IMR-90 (cell line): ENCODE measurements at regions not wholly inside any gene's neighbourhood (a gene's known extent, or its start where the extent isn't known, plus 50 kb on each side); places are given as distances from the start of the nearest gene placed in this dataset.

Experiments used
- ATAC-seq: fragments of 200-7000 bp; cut with Tn5 transposase; 2 replicates; pipeline ENCODE4 v1.9.1; 2020; ENCODE audit warnings: low read depth, mild to moderate bottlenecking, moderate library complexity
- BruUV-seq: library from RNA; stranded (reverse); fragments of 400-500 nt; replicated peaks from 2 replicates; lab custom pipeline; 2021; lab: Mats Ljungman, UMichigan
- CTCF ChIA-PET: fragments of 300-600 bp; formaldehyde crosslinking; extraction: SDS; loops from one replicate; lab custom pipeline; 2021; ENCODE audit warnings: antibody characterized with exemption; lab: Yijun Ruan, JAX
- POLR2A ChIA-PET: fragments of 300-600 bp; sonication (Branson Sonifier 250); formaldehyde crosslinking; loops from one replicate; lab custom pipeline; 2022; ENCODE audit warnings: antibody characterized with exemption; ENCODE audit not compliant: unreplicated experiment; lab: Charles Lee
- DNase-seq: peaks from one replicate; pipeline ENCODE4 v3.0.0; 2013
- H2AFZ ChIP-seq: replicated peaks from 2 replicates; pipeline ENCODE3; 2013; ENCODE audit warnings: low read length, mild to moderate bottlenecking; ENCODE audit not compliant: poor library complexity
- H2AK5ac ChIP-seq: 2 replicates; pipeline ENCODE4 v1.6.1; 2013; ENCODE audit warnings: low read depth, low read length, inconsistent platforms
- H2AK9ac ChIP-seq: replicated peaks from 2 replicates; pipeline ENCODE3; 2013; ENCODE audit warnings: mild to moderate bottlenecking, low read depth, low read length, moderate library complexity; ENCODE audit not compliant: poor library complexity
- H2BK120ac ChIP-seq: 2 replicates; pipeline ENCODE4 v1.6.1; 2013; ENCODE audit warnings: low read depth, low read length, inconsistent platforms
- H2BK15ac ChIP-seq: 3 replicates; pipeline ENCODE4 v1.6.1; 2013; ENCODE audit warnings: low read depth, low read length, inconsistent platforms
- H2BK20ac ChIP-seq: 2 replicates; pipeline ENCODE4 v1.6.1; 2013; ENCODE audit warnings: low read depth, mild to moderate bottlenecking, inconsistent platforms, low read length, moderate library complexity
- H2BK5ac ChIP-seq: 2 replicates; pipeline ENCODE4 v1.6.1; 2013; ENCODE audit warnings: mild to moderate bottlenecking, low read depth, low read length, inconsistent platforms; ENCODE audit not compliant: poor library complexity, severe bottlenecking
- H3K14ac ChIP-seq: replicated peaks from 2 replicates; pipeline ENCODE4 v1.6.1; 2013; ENCODE audit warnings: low read depth, low read length, inconsistent platforms
- H3K18ac ChIP-seq: 2 replicates; pipeline ENCODE4 v1.6.1; 2013; ENCODE audit warnings: low read depth, low read length, control low read depth
- H3K23ac ChIP-seq: 2 replicates; pipeline ENCODE4 v1.6.1; 2013; ENCODE audit warnings: low read depth, low read length, inconsistent platforms
- H3K27ac ChIP-seq: 2 replicates; pipeline ENCODE4 v1.5.1; 2013; ENCODE audit warnings: mild to moderate bottlenecking, control low read depth, low read length; ENCODE audit not compliant: insufficient read depth
- H3K27me3 ChIP-seq: 2 replicates; pipeline ENCODE4 v1.6.1; 2013; ENCODE audit warnings: low read length; ENCODE audit not compliant: control insufficient read depth, insufficient read depth
- H3K36me3 ChIP-seq: 2 replicates; pipeline ENCODE4 v1.6.1; 2013; ENCODE audit warnings: low read length, mixed read lengths; ENCODE audit not compliant: control insufficient read depth, insufficient read depth
- H3K4ac ChIP-seq: 2 replicates; pipeline ENCODE4 v1.6.1; 2013; ENCODE audit warnings: low read depth, low read length, inconsistent platforms
- H3K4me1 ChIP-seq: 2 replicates; pipeline ENCODE4 v1.6.1; 2013; ENCODE audit warnings: low read length, mixed read lengths; ENCODE audit not compliant: control insufficient read depth, insufficient read depth
- H3K4me2 ChIP-seq: 2 replicates; pipeline ENCODE4 v1.6.1; 2013; ENCODE audit warnings: low read depth, mild to moderate bottlenecking, control low read depth, low read length, moderate library complexity
- H3K4me3 ChIP-seq: 2 replicates; pipeline ENCODE4 v1.5.1; 2013; ENCODE audit warnings: low read depth, mild to moderate bottlenecking, control low read depth, low read length, moderate library complexity; ENCODE audit not compliant: insufficient read depth
- H3K56ac ChIP-seq: 2 replicates; pipeline ENCODE4 v1.6.1; 2013; ENCODE audit warnings: low read length, inconsistent platforms; ENCODE audit not compliant: insufficient read depth; ENCODE audit errors: extremely low read depth
- H3K79me1 ChIP-seq, 2 experiments: 2 replicates each; pipeline ENCODE4 v1.6.1; 2013; ENCODE audit warnings: low read length in 2 of 2, inconsistent platforms in 1 of 2, low read depth in 1 of 2
- H3K9ac ChIP-seq: 2 replicates; pipeline ENCODE4 v1.6.1; 2013; ENCODE audit warnings: low read depth, low read length, control low read depth
- H3K9me1 ChIP-seq: 2 replicates; pipeline ENCODE4 v1.6.1; 2013; ENCODE audit warnings: low read length, inconsistent platforms; ENCODE audit not compliant: insufficient read depth
- H3K9me3 ChIP-seq: 2 replicates; pipeline ENCODE4 v1.6.1; 2013; ENCODE audit warnings: low read length; ENCODE audit not compliant: control insufficient read depth, insufficient read depth
- H4K20me1 ChIP-seq: 2 replicates; pipeline ENCODE4 v1.6.1; 2013; ENCODE audit warnings: low read length, inconsistent platforms; ENCODE audit not compliant: insufficient read depth
- H4K5ac ChIP-seq: 2 replicates; pipeline ENCODE4 v1.6.1; 2013; ENCODE audit warnings: mild to moderate bottlenecking, low read depth, low read length, control low read depth
- H4K8ac ChIP-seq, 2 experiments: 2 replicates each; pipeline ENCODE4 v1.6.1; 2013; ENCODE audit warnings: low read depth in 2 of 2, low read length in 2 of 2, control low read depth in 1 of 2, inconsistent platforms in 1 of 2
- H4K91ac ChIP-seq: 2 replicates; pipeline ENCODE4 v1.6.1; 2013; ENCODE audit warnings: low read depth, low read length, inconsistent platforms; ENCODE audit not compliant: insufficient read depth
- BHLHE40 ChIP-seq: fragments of 150-350 bp; IDR thresholded peaks from 2 replicates; pipeline ENCODE4 v1.6.1; 2016; ENCODE audit warnings: mild to moderate bottlenecking, low read depth, low read length
- CEBPB ChIP-seq: IDR thresholded peaks from 2 replicates; pipeline ENCODE4 v1.6.1; 2012; ENCODE audit warnings: low read depth, low read length, improper control_type of control experiment
- CHD1 ChIP-seq: IDR thresholded peaks from 2 replicates; pipeline ENCODE4 v1.6.1; 2012; ENCODE audit warnings: low read depth, low read length, improper control_type of control experiment
- CTCF ChIP-seq: conservative IDR thresholded peaks from 2 replicates; pipeline ENCODE4 v1.5.1; 2012; ENCODE audit warnings: mild to moderate bottlenecking, low read depth, low read length, improper control_type of control experiment
- ELK1 ChIP-seq: fragments of 150-350 bp; IDR thresholded peaks from 2 replicates; pipeline ENCODE4 v1.6.1; 2016; ENCODE audit warnings: low read depth, mild to moderate bottlenecking, low read length, moderate library complexity, borderline replicate concordance
- FOS ChIP-seq: fragments of 150-350 bp; IDR thresholded peaks from 2 replicates; pipeline ENCODE4 v1.6.1; 2016; ENCODE audit warnings: low read depth, low read length
- MAFK ChIP-seq: IDR thresholded peaks from 2 replicates; pipeline ENCODE4 v1.6.1; 2012; ENCODE audit warnings: low read depth, low read length, improper control_type of control experiment
- MAZ ChIP-seq: IDR thresholded peaks from 2 replicates; pipeline ENCODE4 v1.6.1; 2012; ENCODE audit warnings: low read depth, mild to moderate bottlenecking, low read length, improper control_type of control experiment, moderate library complexity, borderline replicate concordance
- MXI1 ChIP-seq: IDR thresholded peaks from 2 replicates; pipeline ENCODE4 v1.6.1; 2012; ENCODE audit warnings: low read depth, mild to moderate bottlenecking, low read length, moderate library complexity, borderline replicate concordance
- NFE2L2 ChIP-seq: fragments of 150-350 bp; IDR thresholded peaks from 2 replicates; pipeline ENCODE4 v1.6.1; 2016; ENCODE audit warnings: low read depth, mild to moderate bottlenecking, low read length
- POLR2A ChIP-seq: IDR thresholded peaks from 2 replicates; pipeline ENCODE4 v1.6.1; 2012; ENCODE audit warnings: mild to moderate bottlenecking, low read depth, low read length
- RAD21 ChIP-seq: IDR thresholded peaks from 2 replicates; pipeline ENCODE4 v1.6.1; 2012; ENCODE audit warnings: low read length, improper control_type of control experiment
- RCOR1 ChIP-seq: IDR thresholded peaks from 2 replicates; pipeline ENCODE4 v1.6.1; 2012; ENCODE audit warnings: mild to moderate bottlenecking, low read length, improper control_type of control experiment; ENCODE audit not compliant: insufficient replicate concordance
- RFX5 ChIP-seq: IDR thresholded peaks from 2 replicates; pipeline ENCODE4 v1.8.0; 2012; ENCODE audit warnings: low read depth, mild to moderate bottlenecking, low read length, moderate library complexity
- SMC3 ChIP-seq: fragments of 150-350 bp; IDR thresholded peaks from 2 replicates; pipeline ENCODE4 v1.6.1; 2016; ENCODE audit warnings: low read depth, mild to moderate bottlenecking, antibody characterized with exemption, low read length, moderate library complexity
- USF2 ChIP-seq: fragments of 150-350 bp; IDR thresholded peaks from 2 replicates; pipeline ENCODE4 v1.6.1; 2017; ENCODE audit warnings: mild to moderate bottlenecking, antibody characterized with exemption, low read length, low read depth
- WGBS, 2 experiments: methylation state at CpG; one replicate each; pipeline versions ENCODE4 v1.1.5 to v1.1.7; 2013; ENCODE audit warnings: missing lambda C conversion rate in 2 of 2; ENCODE audit not compliant: insufficient read length in 1 of 2; ENCODE audit errors: extremely low coverage in 2 of 2; 5-methylcytosine and 5-hydroxymethylcytosine counted together
- dilution Hi-C: fragments of 300-500 bp; cut with HindIII; formaldehyde crosslinking; loops from one replicate; pipeline ENCODE4 v1.14.3; 2018; ENCODE audit warnings: low sequenced_read_pairs; ENCODE audit not compliant: unreplicated experiment
- in situ Hi-C: fragments of 300-500 bp; cut with MboI; formaldehyde crosslinking; loops from 3 replicates; pipeline ENCODE4 v1.14.3; 2019; ENCODE audit warnings: low sequenced_read_pairs, inconsistent platforms, mixed read lengths
- intact Hi-C: fragments of 100-400 bp; cut with micrococcal nuclease; formaldehyde crosslinking; loops from 2 replicates; pipeline ENCODE4 v1.10.0; 2022

GRCh38 chr3:110393941-110394340 lies 677.7 kb upstream of the NECTIN3 start:
- H3K27me3 ChIP-seq, result no peaks in the 10 kb centered on the region
- TF ChIP-seq CHD1 (no peak), RFX5 (no peak), POLR2A (no peak), CEBPB (no peak), MAFK (no peak), ELK1 (no peak), FOS (no peak), RCOR1 (no peak), NFE2L2 (no peak), SMC3 (no peak), MAZ (no peak), RAD21 (no peak), MXI1 (no peak), CTCF (no peak), USF2 (no peak), BHLHE40 (no peak)
- peak overlapping the region; percentile 40 for H3K4ac ChIP-seq
- peak overlapping the region; percentile 48 for H2AK5ac ChIP-seq
- BruUV-seq, result no TSS peak
- peaks cover 6% of the 10 kb centered on the region; the same call in 1 of the 2 replicates for H3K4me1 ChIP-seq
- peak overlapping the region; percentile 41; the same call in 1 of the 3 replicates for H2BK15ac ChIP-seq
- DNase-seq (no peak), ATAC-seq (no peak)
- no peaks in the 10 kb centered on the region for H3K36me3 ChIP-seq
- no peak overlapping the region for H2AFZ ChIP-seq
- no peaks in the 10 kb centered on the region for H3K79me1 ChIP-seq
- H3K23ac ChIP-seq, result no peak overlapping the region
- no peak overlapping the region for H3K27ac ChIP-seq
- H4K5ac ChIP-seq, result no peak overlapping the region
- CTCF ChIA-PET, result interaction anchor here (0.6 kb wide), 1 partner anchor 273 kb away, joined by 3 read pairs; no protein-coding TSS in a partner anchor
- H2BK120ac ChIP-seq, result peak overlapping the region; percentile 53
- intact Hi-C loops, result no loop called here
- H3K4me2 ChIP-seq, result no peak overlapping the region
- no peak overlapping the region for H3K56ac ChIP-seq
- no peaks in the 10 kb centered on the region for H3K9me1 ChIP-seq
- H3K9me3 ChIP-seq, result no peaks in the 10 kb centered on the region
- dilution Hi-C loops, result no loop called here
- 0 out of 2 replicates have a peak overlapping the region, but pooled peaks have one; percentile 16 for H4K91ac ChIP-seq
- POLR2A ChIA-PET, result no interaction called here
- no peak overlapping the region; a peak in 1 of 4 replicates for H4K8ac ChIP-seq
- H4K20me1 ChIP-seq, result no peaks in the 10 kb centered on the region
- no peak overlapping the region; the same call in 1 of the 2 replicates for H2BK20ac ChIP-seq
- H3K4me3 ChIP-seq, result no peak overlapping the region
- no peak overlapping the region for H3K14ac ChIP-seq
- WGBS, 2 experiments, result no CpG with 5 or more reads among the region's 2 CpGs
- H2AK9ac ChIP-seq, result no peak overlapping the region
- H3K18ac ChIP-seq, result no peak overlapping the region
- no peak overlapping the region for H2BK5ac ChIP-seq
- in situ Hi-C loops, result no loop called here
- H3K9ac ChIP-seq, result no peak overlapping the region
